ENCODE measurements at regions not wholly inside any gene's neighbourhood (a gene's known extent, or its start where the extent isn't known, plus 50 kb on each side); places are given as distances from the start of the nearest gene placed in this dataset.

GRCh38 chr16:51009813-51010212 lies 141.3 kb downstream of the SALL1 start:
- no peak for TF ChIP-seq CTCF (conservative IDR thresholded peaks at IDR 0.05; ENCODE audit: low read length)
- TF ChIP-seq EZH2phosphoT487 (IDR thresholded peaks at IDR 0.05; ENCODE audit: borderline replicate concordance, low read depth, low read length), result no peak
